ENCODE measurements at regions not wholly inside any gene's neighbourhood (a gene's known extent, or its start where the extent isn't known, plus 50 kb on each side); places are given as distances from the start of the nearest gene placed in this dataset.

DNA sequence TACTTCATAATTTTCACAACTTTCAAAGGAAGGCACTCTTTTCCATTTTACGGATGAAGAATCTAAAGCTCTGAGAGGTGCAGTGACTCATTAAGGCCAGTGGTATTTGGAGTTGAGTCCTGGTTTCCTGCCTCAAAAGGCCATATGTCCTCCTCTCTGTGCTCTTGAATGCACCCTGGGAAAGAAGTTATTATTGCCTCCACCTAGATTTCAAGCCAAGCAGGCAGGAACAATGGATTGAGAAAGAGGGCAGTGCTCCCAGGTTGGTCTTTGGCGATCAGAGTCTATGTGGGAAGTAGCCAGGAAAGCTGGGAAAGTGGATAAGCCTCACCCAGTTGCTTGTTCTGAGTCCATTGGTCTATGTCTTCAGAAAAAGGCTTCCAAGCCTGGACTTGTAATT, 165.0 kb downstream of the MAFB start:
- Mint-ChIP-seq H3K27me3 (ENCODE audit: insufficient read depth, low read depth, poor library complexity) (no peaks in the 10 kb centered on the region), H3K27ac (no peak overlapping the region), H3K4me3 (no peak overlapping the region), H3K4me1 (no peaks in the 10 kb centered on the region), H3K36me3 (ENCODE audit: low read depth) (no peaks in the 10 kb centered on the region), H3K9me3 (peaks cover 4% of the 10 kb centered on the region; the same call in 2 of the 3 replicates)
- Histone ChIP-seq H3K27ac (ENCODE audit: low read depth) (no peak overlapping the region), H3K36me3 (ENCODE audit: insufficient read depth) (no peaks in the 10 kb centered on the region), H3K9me2 (ENCODE audit: insufficient read depth) (peaks cover 6% of the 10 kb centered on the region; the same call in 1 of the 2 replicates), H4K20me1 (replicated peaks; ENCODE audit: insufficient read depth) (no peaks in the 10 kb centered on the region), H2AFZ (no peak overlapping the region), H3K79me2 (replicated peaks; ENCODE audit: insufficient read depth) (no peaks in the 10 kb centered on the region), H3K4me1 (ENCODE audit: insufficient read depth) (no peaks in the 10 kb centered on the region), H3K4me3 (no peak overlapping the region), H3F3A (replicated peaks; ENCODE audit: low read depth) (no peaks in the 10 kb centered on the region), H3K4me2 (no peak overlapping the region), H3K27me3 (ENCODE audit: insufficient read depth) (no peaks in the 10 kb centered on the region)
- ATAC-seq: no peak
- no peak for TF ChIP-seq ZNF331 (CRISPR knock-in tag; IDR thresholded peaks at IDR 0.05; ENCODE audit: low read depth)
- TF ChIP-seq EZH2phosphoT487 (IDR thresholded peaks at IDR 0.05; ENCODE audit: unreplicated experiment): no peak
- TF ChIP-seq STAT1 (IDR thresholded peaks at IDR 0.05; ENCODE audit: unreplicated experiment): no peak
- no peak for TF ChIP-seq ZNF114 (CRISPR knock-in tag; IDR thresholded peaks at IDR 0.05)
- no peak for TF ChIP-seq ETS1 (IDR thresholded peaks at IDR 0.05)
- no peak for TF ChIP-seq NANOG (IDR thresholded peaks at IDR 0.05; ENCODE audit: borderline replicate concordance)
- TF ChIP-seq REST (IDR thresholded peaks at IDR 0.05; ENCODE audit: unreplicated experiment): no peak
- no peak for TF ChIP-seq EZH2 (IDR thresholded peaks at IDR 0.05; ENCODE audit: low read depth, unreplicated experiment)
- TF ChIP-seq POLR2AphosphoS5 (IDR thresholded peaks at IDR 0.05; ENCODE audit: low read depth): no peak
- TF ChIP-seq JUNB (IDR thresholded peaks at IDR 0.05; ENCODE audit: unreplicated experiment): no peak
- DNase-seq (ENCODE audit: low spot score): no peak

DNA sequence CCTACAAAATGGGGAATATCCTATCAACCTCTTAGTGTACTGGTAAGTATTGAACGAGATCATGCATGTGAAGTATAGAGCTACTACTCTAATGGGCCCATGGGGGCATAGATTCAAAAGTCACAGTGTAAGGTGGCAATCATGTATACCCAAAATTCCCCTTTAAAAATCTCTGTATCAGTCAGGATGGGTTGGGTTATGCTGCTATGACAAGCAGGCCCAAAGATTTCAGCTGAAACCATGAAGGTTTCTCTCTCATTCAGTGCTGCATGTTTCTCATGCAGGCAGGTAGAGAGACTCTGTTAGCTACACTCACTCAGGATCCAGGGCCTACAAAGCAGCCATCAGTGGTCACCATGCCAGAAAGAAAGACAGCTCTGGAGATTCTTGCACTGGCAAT, 166.6 kb downstream of the MAFB start:
- ATAC-seq: no peak
- H2AFZ ChIP-seq: no peak overlapping the region
- no peak for DNase-seq (ENCODE audit: low spot score)
- Mint-ChIP-seq H3K4me3 (no peak overlapping the region), H3K36me3 (ENCODE audit: low read depth) (no peaks in the 10 kb centered on the region), H3K9me3 (peaks cover 4% of the 10 kb centered on the region; the same call in 2 of the 3 replicates), H3K27ac (no peak overlapping the region), H3K27me3 (ENCODE audit: insufficient read depth, low read depth, poor library complexity) (no peaks in the 10 kb centered on the region), H3K4me1 (no peaks in the 10 kb centered on the region)
- no peaks in the 10 kb centered on the region for H4K20me1 ChIP-seq (replicated peaks; ENCODE audit: insufficient read depth)
- H3K79me2 ChIP-seq (replicated peaks; ENCODE audit: insufficient read depth): no peaks in the 10 kb centered on the region
- no peaks in the 10 kb centered on the region for H3K36me3 ChIP-seq (ENCODE audit: insufficient read depth)
- no peaks in the 10 kb centered on the region for H3K4me1 ChIP-seq (ENCODE audit: insufficient read depth)
- no peaks in the 10 kb centered on the region for H3F3A ChIP-seq (replicated peaks; ENCODE audit: low read depth)
- H3K27ac ChIP-seq (ENCODE audit: low read depth): no peak overlapping the region
- H3K9me2 ChIP-seq (ENCODE audit: insufficient read depth): peaks cover 6% of the 10 kb centered on the region; the same call in 1 of the 2 replicates
- no peak overlapping the region for H3K4me2 ChIP-seq
- H3K4me3 ChIP-seq: no peak overlapping the region
- no peaks in the 10 kb centered on the region for H3K27me3 ChIP-seq (ENCODE audit: insufficient read depth)
- TF ChIP-seq ETS1 (IDR thresholded peaks at IDR 0.05): no peak
- no peak for TF ChIP-seq STAT1 (IDR thresholded peaks at IDR 0.05; ENCODE audit: unreplicated experiment)
- TF ChIP-seq EZH2 (IDR thresholded peaks at IDR 0.05; ENCODE audit: low read depth, unreplicated experiment): no peak
- TF ChIP-seq CREB1 (CRISPR knock-in tag; IDR thresholded peaks at IDR 0.05; ENCODE audit: low read depth): no peak
- TF ChIP-seq, protein P1, sequence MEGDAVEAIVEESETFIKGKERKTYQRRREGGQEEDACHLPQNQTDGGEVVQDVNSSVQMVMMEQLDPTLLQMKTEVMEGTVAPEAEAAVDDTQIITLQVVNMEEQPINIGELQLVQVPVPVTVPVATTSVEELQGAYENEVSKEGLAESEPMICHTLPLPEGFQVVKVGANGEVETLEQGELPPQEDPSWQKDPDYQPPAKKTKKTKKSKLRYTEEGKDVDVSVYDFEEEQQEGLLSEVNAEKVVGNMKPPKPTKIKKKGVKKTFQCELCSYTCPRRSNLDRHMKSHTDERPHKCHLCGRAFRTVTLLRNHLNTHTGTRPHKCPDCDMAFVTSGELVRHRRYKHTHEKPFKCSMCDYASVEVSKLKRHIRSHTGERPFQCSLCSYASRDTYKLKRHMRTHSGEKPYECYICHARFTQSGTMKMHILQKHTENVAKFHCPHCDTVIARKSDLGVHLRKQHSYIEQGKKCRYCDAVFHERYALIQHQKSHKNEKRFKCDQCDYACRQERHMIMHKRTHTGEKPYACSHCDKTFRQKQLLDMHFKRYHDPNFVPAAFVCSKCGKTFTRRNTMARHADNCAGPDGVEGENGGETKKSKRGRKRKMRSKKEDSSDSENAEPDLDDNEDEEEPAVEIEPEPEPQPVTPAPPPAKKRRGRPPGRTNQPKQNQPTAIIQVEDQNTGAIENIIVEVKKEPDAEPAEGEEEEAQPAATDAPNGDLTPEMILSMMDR (conservative IDR thresholded peaks at IDR 0.05; ENCODE audit: low read depth in 2 of 2): no peak
- no peak for TF ChIP-seq NANOG (IDR thresholded peaks at IDR 0.05; ENCODE audit: borderline replicate concordance)
- TF ChIP-seq REST (IDR thresholded peaks at IDR 0.05; ENCODE audit: unreplicated experiment): no peak
- no peak for TF ChIP-seq POLR2AphosphoS5 (IDR thresholded peaks at IDR 0.05; ENCODE audit: low read depth)
- no peak for TF ChIP-seq EZH2phosphoT487 (IDR thresholded peaks at IDR 0.05; ENCODE audit: unreplicated experiment)
- TF ChIP-seq JUNB (IDR thresholded peaks at IDR 0.05; ENCODE audit: unreplicated experiment): no peak
- no peak for TF ChIP-seq ZNF331 (CRISPR knock-in tag; IDR thresholded peaks at IDR 0.05; ENCODE audit: low read depth)
